HepG2 (cell line): ENCODE measurements at regions not wholly inside any gene's neighbourhood (a gene's known extent, or its start where the extent isn't known, plus 50 kb on each side); places are given as distances from the start of the nearest gene placed in this dataset.
A peak's percentile ranks its signal among the peaks of the same experiment; 100 is the strongest.

Source experiments
- ETV6 ChIP-seq: sonication (generic); formaldehyde crosslinking; conservative IDR thresholded peaks from 2 replicates; pipeline ENCODE4 v1.4.0; 2020; ENCODE audit warnings: missing genetic modification reagents
- MED1 ChIP-seq: sonication (generic); formaldehyde crosslinking; IDR thresholded peaks from 2 replicates; pipeline ENCODE4 v1.4.0; 2020; ENCODE audit warnings: missing genetic modification reagents
- MTA3 ChIP-seq: sonication (generic); formaldehyde crosslinking; IDR thresholded peaks from 2 replicates; pipeline ENCODE4 v1.4.0; 2020; ENCODE audit warnings: missing genetic modification reagents
- NKX3-1 ChIP-seq: sonication (generic); formaldehyde crosslinking; IDR thresholded peaks from 2 replicates; pipeline ENCODE4 v1.5.0; 2020; ENCODE audit warnings: missing genetic modification reagents
- NR2F2 ChIP-seq: IDR thresholded peaks from 2 replicates; pipeline ENCODE4 v1.6.1; 2012; ENCODE audit warnings: low read depth, inconsistent platforms, borderline replicate concordance
- PHF21A ChIP-seq: sonication (generic); formaldehyde crosslinking; IDR thresholded peaks from 2 replicates; pipeline ENCODE4 v1.5.0; 2020; ENCODE audit warnings: mild to moderate bottlenecking, missing genetic modification reagents
- POLR2G ChIP-seq: fragments of 200-400 bp; formaldehyde crosslinking; IDR thresholded peaks from 2 replicates; pipeline ENCODE4 v1.6.1; 2018; ENCODE audit warnings: mild to moderate bottlenecking, low read depth, low read length, moderate library complexity
- SKI ChIP-seq: fragments of 450-650 bp; IDR thresholded peaks from one replicate; pipeline ENCODE4 v1.6.1; 2018; ENCODE audit warnings: mild to moderate bottlenecking; ENCODE audit not compliant: partially characterized antibody
- SSRP1 ChIP-seq: IDR thresholded peaks from 2 replicates; pipeline ENCODE4 v1.6.1; 2016; ENCODE audit warnings: control low read depth
- ZBTB38 ChIP-seq: sonication (generic); formaldehyde crosslinking; IDR thresholded peaks from 2 replicates; pipeline ENCODE4 v1.5.1; 2020; ENCODE audit warnings: mild to moderate bottlenecking, missing genetic modification reagents
- ZNF326 ChIP-seq: sonication (generic); formaldehyde crosslinking; IDR thresholded peaks from 2 replicates; pipeline ENCODE4 v1.4.0; 2020; ENCODE audit warnings: missing genetic modification reagents, borderline replicate concordance
- ZNF460 ChIP-seq: sonication (generic); formaldehyde crosslinking; IDR thresholded peaks from 2 replicates; pipeline ENCODE4 v1.5.1; 2020; ENCODE audit warnings: missing genetic modification reagents, mild to moderate bottlenecking, borderline replicate concordance
- ZNF484 ChIP-seq: sonication (generic); formaldehyde crosslinking; IDR thresholded peaks from 2 replicates; pipeline ENCODE4 v1.5.1; 2020; ENCODE audit warnings: mild to moderate bottlenecking, low read depth, missing genetic modification reagents, borderline replicate concordance
- ZNF569 ChIP-seq: sonication (generic); formaldehyde crosslinking; IDR thresholded peaks from 2 replicates; pipeline ENCODE4 v1.5.0; 2020; ENCODE audit warnings: mild to moderate bottlenecking, missing genetic modification reagents, moderate library complexity, borderline replicate concordance
- ZNF619 ChIP-seq: sonication (generic); formaldehyde crosslinking; IDR thresholded peaks from 2 replicates; pipeline ENCODE4 v1.4.0; 2020; ENCODE audit warnings: mild to moderate bottlenecking, missing genetic modification reagents
- ZNF790 ChIP-seq: sonication (generic); formaldehyde crosslinking; IDR thresholded peaks from 2 replicates; pipeline ENCODE4 v1.8.0; 2022; ENCODE audit warnings: missing genetic modification reagents, mild to moderate bottlenecking, borderline replicate concordance
- TF ChIP-seq, protein P1 (sequence below): sonication (generic); formaldehyde crosslinking; IDR thresholded peaks from 2 replicates; pipeline ENCODE4 v1.4.0; 2020; ENCODE audit warnings: missing genetic modification reagents, borderline replicate concordance
- TF ChIP-seq, protein P2 (sequence below): IDR thresholded peaks from 2 replicates; pipeline ENCODE4 v1.6.1; 2016; ENCODE audit warnings: missing genetic modification reagents, missing compliant biosample characterization
- TF ChIP-seq, protein P3 (sequence below): sonication (generic); formaldehyde crosslinking; IDR thresholded peaks from 2 replicates; pipeline ENCODE4 v1.4.0; 2020; ENCODE audit warnings: mild to moderate bottlenecking, missing genetic modification reagents
- TF ChIP-seq, protein P4 (sequence below): sonication (generic); formaldehyde crosslinking; IDR thresholded peaks from 2 replicates; pipeline ENCODE4 v1.5.0; 2020; ENCODE audit warnings: mild to moderate bottlenecking, missing genetic modification reagents, borderline replicate concordance

DNA sequence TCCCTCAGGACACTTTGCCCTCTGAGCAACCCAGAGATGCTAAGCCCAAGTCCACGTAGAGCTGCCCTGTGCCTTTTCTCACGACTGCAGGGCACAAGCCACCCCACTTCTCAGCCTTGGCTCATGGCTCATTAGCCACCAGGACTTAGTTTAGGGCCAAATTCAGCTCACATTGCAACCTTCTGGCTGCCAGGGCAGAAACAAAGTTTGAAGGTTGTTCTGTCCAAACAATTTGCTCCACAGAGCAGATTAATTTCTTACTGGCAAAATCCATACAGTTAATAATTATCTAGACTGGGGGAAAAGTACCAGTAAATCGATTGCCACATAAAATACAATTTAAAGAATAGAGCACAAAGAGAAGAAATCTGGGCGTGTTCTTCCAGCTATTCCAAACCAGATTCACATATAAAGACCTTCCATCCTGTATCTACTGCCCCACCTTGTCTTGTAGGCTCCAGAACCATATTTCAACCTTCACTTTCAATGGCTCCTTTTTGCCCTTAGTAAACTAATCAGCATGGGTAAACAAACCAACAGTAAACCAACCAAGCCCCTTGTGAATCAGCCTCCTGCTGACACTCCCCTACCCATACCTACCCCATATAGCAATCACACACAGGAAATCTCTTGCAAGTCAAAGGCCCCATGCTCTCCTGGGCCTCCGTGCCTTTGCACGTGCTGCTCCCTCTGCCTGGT is 101.9 kb downstream of the QRSL1 start (continued):
- no peak for TF ChIP-seq NR2F2
- TF ChIP-seq MTA3 (CRISPR knock-in tag): no peak
- TF ChIP-seq, protein P1, sequence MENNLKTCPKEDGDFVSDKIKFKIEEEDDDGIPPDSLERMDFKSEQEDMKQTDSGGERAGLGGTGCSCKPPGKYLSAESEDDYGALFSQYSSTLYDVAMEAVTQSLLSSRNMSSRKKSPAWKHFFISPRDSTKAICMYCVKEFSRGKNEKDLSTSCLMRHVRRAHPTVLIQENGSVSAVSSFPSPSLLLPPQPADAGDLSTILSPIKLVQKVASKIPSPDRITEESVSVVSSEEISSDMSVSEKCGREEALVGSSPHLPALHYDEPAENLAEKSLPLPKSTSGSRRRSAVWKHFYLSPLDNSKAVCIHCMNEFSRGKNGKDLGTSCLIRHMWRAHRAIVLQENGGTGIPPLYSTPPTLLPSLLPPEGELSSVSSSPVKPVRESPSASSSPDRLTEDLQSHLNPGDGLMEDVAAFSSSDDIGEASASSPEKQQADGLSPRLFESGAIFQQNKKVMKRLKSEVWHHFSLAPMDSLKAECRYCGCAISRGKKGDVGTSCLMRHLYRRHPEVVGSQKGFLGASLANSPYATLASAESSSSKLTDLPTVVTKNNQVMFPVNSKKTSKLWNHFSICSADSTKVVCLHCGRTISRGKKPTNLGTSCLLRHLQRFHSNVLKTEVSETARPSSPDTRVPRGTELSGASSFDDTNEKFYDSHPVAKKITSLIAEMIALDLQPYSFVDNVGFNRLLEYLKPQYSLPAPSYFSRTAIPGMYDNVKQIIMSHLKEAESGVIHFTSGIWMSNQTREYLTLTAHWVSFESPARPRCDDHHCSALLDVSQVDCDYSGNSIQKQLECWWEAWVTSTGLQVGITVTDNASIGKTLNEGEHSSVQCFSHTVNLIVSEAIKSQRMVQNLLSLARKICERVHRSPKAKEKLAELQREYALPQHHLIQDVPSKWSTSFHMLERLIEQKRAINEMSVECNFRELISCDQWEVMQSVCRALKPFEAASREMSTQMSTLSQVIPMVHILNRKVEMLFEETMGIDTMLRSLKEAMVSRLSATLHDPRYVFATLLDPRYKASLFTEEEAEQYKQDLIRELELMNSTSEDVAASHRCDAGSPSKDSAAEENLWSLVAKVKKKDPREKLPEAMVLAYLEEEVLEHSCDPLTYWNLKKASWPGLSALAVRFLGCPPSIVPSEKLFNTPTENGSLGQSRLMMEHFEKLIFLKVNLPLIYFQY (CRISPR knock-in tag): no peak; the same call in none of the 2 replicates
- TF ChIP-seq ZNF790: no peak
- TF ChIP-seq, protein P2, sequence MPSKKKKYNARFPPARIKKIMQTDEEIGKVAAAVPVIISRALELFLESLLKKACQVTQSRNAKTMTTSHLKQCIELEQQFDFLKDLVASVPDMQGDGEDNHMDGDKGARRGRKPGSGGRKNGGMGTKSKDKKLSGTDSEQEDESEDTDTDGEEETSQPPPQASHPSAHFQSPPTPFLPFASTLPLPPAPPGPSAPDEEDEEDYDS: peak; percentile 14; the same call in 1 of the 2 replicates
- TF ChIP-seq, protein P3, sequence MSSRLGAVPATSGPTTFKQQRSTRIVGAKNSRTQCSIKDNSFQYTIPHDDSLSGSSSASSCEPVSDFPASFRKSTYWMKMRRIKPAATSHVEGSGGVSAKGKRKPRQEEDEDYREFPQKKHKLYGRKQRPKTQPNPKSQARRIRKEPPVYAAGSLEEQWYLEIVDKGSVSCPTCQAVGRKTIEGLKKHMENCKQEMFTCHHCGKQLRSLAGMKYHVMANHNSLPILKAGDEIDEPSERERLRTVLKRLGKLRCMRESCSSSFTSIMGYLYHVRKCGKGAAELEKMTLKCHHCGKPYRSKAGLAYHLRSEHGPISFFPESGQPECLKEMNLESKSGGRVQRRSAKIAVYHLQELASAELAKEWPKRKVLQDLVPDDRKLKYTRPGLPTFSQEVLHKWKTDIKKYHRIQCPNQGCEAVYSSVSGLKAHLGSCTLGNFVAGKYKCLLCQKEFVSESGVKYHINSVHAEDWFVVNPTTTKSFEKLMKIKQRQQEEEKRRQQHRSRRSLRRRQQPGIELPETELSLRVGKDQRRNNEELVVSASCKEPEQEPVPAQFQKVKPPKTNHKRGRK: no peak
- no peak for TF ChIP-seq ETV6 (CRISPR knock-in tag)
- no peak for TF ChIP-seq SKI
- no peak for TF ChIP-seq ZNF619
- TF ChIP-seq, protein P4, sequence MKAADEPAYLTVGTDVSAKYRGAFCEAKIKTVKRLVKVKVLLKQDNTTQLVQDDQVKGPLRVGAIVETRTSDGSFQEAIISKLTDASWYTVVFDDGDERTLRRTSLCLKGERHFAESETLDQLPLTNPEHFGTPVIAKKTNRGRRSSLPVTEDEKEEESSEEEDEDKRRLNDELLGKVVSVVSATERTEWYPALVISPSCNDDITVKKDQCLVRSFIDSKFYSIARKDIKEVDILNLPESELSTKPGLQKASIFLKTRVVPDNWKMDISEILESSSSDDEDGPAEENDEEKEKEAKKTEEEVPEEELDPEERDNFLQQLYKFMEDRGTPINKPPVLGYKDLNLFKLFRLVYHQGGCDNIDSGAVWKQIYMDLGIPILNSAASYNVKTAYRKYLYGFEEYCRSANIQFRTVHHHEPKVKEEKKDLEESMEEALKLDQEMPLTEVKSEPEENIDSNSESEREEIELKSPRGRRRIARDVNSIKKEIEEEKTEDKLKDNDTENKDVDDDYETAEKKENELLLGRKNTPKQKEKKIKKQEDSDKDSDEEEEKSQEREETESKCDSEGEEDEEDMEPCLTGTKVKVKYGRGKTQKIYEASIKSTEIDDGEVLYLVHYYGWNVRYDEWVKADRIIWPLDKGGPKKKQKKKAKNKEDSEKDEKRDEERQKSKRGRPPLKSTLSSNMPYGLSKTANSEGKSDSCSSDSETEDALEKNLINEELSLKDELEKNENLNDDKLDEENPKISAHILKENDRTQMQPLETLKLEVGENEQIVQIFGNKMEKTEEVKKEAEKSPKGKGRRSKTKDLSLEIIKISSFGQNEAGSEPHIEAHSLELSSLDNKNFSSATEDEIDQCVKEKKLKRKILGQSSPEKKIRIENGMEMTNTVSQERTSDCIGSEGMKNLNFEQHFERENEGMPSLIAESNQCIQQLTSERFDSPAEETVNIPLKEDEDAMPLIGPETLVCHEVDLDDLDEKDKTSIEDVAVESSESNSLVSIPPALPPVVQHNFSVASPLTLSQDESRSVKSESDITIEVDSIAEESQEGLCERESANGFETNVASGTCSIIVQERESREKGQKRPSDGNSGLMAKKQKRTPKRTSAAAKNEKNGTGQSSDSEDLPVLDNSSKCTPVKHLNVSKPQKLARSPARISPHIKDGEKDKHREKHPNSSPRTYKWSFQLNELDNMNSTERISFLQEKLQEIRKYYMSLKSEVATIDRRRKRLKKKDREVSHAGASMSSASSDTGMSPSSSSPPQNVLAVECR (CRISPR knock-in tag): peak; percentile 65; the same call in 1 of the 2 replicates
- TF ChIP-seq ZNF460 (CRISPR knock-in tag): no peak
- TF ChIP-seq PHF21A (CRISPR knock-in tag): peak; percentile 75
- no peak for TF ChIP-seq ZNF569
- peak; percentile 68 for TF ChIP-seq MED1 (CRISPR knock-in tag)
- peak; percentile 70 for TF ChIP-seq POLR2G
- TF ChIP-seq ZNF326 (CRISPR knock-in tag): no peak
- TF ChIP-seq ZNF484 (CRISPR knock-in tag): no peak
- no peak for TF ChIP-seq SSRP1 (CRISPR knock-in tag)
- TF ChIP-seq NKX3-1 (CRISPR knock-in tag): peak; percentile 23; the same call in 1 of the 2 replicates
- no peak for TF ChIP-seq ZBTB38 (CRISPR knock-in tag)
